ENCODE measurements at regions not wholly inside any gene's neighbourhood (a gene's known extent, or its start where the extent isn't known, plus 50 kb on each side); places are given as distances from the start of the nearest gene placed in this dataset.

GRCh38 chr5:91457681-91458058 lies 74.6 kb upstream of the ARRDC3 start:
- TF ChIP-seq CTCF (IDR thresholded peaks at IDR 0.05 in 2 of 3, conservative IDR thresholded peaks at IDR 0.05 in 1 of 3; ENCODE audit: control insufficient read depth in 2 of 3, extremely low read depth in 1 of 3, insufficient read depth in 1 of 3, low read depth in 3 of 3, low read length in 3 of 3) (no peak), RAD21 (IDR thresholded peaks at IDR 0.05; ENCODE audit: insufficient read depth, low read depth, low read length) (no peak), USF1 (IDR thresholded peaks at IDR 0.05; ENCODE audit: borderline replicate concordance, extremely low read length, insufficient read depth, low read depth, low read length) (no peak), EP300 (IDR thresholded peaks at IDR 0.05; ENCODE audit: borderline replicate concordance in 1 of 2, control insufficient read depth in 1 of 2, low read depth in 2 of 2, low read length in 2 of 2) (no peak), E4F1 (IDR thresholded peaks at IDR 0.05; ENCODE audit: borderline replicate concordance, partially characterized antibody) (no peak), CHD2 (IDR thresholded peaks at IDR 0.05; ENCODE audit: borderline replicate concordance, low read depth, low read length) (no peak), IRF3 (IDR thresholded peaks at IDR 0.05) (no peak), LARP7 (IDR thresholded peaks at IDR 0.05) (no peak)

Measured in GM12878 (cell line).